ENCODE measurements at regions not wholly inside any gene's neighbourhood (a gene's known extent, or its start where the extent isn't known, plus 50 kb on each side); places are given as distances from the start of the nearest gene placed in this dataset.
"Not testable (repeated sequence)": the region's sequence is repeated elsewhere in the genome, so short reads cannot be mapped to it uniquely, and the experiment has no call there.

DNA sequence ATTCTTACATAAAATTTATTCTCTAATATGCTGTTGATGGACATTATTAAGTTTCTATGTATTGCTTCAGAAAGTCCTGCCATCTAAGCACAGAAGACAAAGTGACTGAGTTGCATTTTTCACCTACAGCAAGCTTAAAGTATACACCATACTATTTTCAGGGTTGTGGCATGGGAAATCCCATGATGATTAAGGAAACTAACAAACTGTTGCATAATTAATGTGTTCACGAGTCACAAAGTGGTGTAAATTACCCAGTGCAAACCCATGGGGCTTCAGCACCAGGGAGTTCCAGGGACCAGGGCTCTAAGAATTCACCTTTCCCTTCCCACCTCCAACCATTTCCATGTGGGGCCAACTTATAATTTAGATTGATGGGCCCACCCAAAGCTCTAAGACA, 81.9 kb upstream of the NR5A2 start:
- intact Hi-C loops (cut with DNase I; ENCODE audit: low total_unique reads), result no loop called here
- Histone ChIP-seq H3K9me3 (no peaks in the 10 kb centered on the region), H3K4me3 (no peak overlapping the region), H3K27me3 (no peaks in the 10 kb centered on the region), H3K4me1 (no peaks in the 10 kb centered on the region), H3K36me3 (no peaks in the 10 kb centered on the region), H3K27ac (no peak overlapping the region)
- DNase-seq, result no peak
- TF ChIP-seq, protein P1, sequence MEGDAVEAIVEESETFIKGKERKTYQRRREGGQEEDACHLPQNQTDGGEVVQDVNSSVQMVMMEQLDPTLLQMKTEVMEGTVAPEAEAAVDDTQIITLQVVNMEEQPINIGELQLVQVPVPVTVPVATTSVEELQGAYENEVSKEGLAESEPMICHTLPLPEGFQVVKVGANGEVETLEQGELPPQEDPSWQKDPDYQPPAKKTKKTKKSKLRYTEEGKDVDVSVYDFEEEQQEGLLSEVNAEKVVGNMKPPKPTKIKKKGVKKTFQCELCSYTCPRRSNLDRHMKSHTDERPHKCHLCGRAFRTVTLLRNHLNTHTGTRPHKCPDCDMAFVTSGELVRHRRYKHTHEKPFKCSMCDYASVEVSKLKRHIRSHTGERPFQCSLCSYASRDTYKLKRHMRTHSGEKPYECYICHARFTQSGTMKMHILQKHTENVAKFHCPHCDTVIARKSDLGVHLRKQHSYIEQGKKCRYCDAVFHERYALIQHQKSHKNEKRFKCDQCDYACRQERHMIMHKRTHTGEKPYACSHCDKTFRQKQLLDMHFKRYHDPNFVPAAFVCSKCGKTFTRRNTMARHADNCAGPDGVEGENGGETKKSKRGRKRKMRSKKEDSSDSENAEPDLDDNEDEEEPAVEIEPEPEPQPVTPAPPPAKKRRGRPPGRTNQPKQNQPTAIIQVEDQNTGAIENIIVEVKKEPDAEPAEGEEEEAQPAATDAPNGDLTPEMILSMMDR (IDR thresholded peaks at IDR 0.05), result no peak

DNA sequence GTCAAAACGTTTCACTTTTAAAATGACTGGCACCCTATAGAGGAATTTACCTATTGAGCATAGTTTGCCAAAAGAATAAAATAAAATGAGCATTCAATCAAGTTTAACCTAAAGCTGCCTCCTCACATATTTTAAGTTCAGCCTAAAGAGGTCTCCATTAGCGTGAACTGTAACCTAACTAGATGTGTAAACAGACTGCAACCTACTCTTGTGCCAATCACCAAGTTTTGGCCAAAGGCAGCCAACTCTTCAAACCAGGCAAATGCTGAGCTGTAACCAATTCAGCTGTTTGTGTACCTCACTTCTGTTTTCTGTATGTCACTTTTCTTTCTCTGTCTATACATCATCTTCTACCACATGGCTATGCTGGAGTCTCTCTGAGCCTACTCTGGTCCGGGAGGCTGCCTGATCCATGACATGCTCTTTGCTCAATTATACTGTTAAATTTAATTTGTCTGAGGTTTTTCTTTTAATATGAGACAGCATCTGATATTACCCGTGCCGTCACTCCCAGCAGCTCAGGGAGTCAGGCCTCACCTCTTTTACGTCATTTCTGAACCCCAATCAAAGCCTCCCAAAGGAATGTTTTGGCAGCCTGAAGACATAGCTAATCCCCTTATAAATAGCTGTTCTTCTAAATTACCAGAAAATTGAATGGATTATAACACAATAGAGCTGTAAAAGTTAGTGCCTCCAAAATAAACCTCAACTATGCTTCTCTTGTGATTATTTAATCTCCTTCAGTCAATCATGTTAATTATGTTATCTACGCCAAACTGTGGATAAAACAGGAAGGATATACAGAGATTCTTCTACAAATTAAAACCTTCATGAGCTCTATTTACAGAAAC, 81.0 kb upstream of the NR5A2 start:
- intact Hi-C loops (cut with DNase I; ENCODE audit: low total_unique reads), result no loop called here
- no peaks in the 10 kb centered on the region for H3K27me3 ChIP-seq
- DNase-seq, result no peak
- no peaks in the 10 kb centered on the region for H3K9me3 ChIP-seq
- H3K4me3 ChIP-seq, result no peak overlapping the region
- H3K4me1 ChIP-seq, result no peaks in the 10 kb centered on the region
- no peak overlapping the region for H3K27ac ChIP-seq
- TF ChIP-seq, protein P1 (IDR thresholded peaks at IDR 0.05), result no peak
- no peaks in the 10 kb centered on the region for H3K36me3 ChIP-seq

DNA sequence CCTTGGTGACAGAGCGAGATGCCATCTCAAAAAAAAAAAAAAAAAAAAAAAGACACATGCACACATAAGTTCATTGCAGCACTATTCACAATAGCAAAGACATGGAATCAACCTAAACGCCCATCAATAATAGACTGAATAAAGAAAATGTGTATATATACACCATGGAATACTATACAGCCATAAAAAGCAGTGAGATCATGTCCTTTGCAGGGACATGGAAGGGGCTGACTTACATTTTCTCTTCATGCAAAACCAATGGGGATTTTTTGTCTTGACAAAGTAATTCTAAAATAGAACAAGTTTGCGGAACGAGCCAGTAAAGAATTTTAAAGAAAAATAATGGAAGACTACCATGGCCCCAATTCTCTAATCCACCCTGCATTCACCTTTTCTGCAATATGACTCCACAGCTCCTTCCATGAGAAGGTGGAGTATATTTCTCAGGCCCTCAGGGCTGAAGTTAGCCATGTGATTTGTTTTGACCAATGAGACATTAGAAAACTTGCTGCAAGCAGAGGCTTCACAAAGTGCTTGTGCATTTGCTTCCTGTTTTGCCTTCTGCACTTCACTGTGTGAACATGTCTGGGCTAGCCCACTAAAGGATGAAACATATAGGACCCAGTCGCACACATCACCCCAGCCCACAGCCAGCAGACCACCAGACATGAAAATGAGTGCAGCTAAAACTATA, 78.8 kb upstream of the NR5A2 start:
- Histone ChIP-seq H3K27me3 (no peaks in the 10 kb centered on the region), H3K9me3 (no peaks in the 10 kb centered on the region), H3K36me3 (no peaks in the 10 kb centered on the region), H3K27ac (no peak overlapping the region), H3K4me3 (no peak overlapping the region), H3K4me1 (no peaks in the 10 kb centered on the region)
- intact Hi-C loops (cut with DNase I; ENCODE audit: low total_unique reads), result no loop called here
- TF ChIP-seq, protein P1 (IDR thresholded peaks at IDR 0.05), result no peak
- no peak for DNase-seq

DNA sequence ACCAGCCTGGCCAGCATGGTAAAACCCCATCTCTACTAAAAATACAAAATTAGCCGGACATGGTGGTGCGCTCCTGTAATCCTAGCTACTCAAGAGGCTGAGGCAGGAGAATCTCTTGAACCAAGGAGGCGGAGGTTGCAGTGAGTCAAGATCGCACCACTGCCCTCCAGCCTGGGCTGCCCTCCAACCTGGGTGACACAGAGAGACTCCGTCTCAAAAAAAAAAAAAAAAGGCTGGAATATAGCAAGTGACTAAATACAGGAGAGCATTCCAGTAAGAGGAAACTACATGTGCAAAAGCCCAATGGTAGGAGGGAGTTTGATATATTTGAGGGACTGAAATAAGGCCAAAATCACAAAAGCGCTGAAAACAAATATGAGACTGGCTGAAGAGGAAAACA, 76.5 kb upstream of the NR5A2 start:
- H3K4me3 ChIP-seq; H3K27ac ChIP-seq; H3K9me3 ChIP-seq; intact Hi-C loops (cut with DNase I; ENCODE audit: low total_unique reads); H3K27me3 ChIP-seq; H3K36me3 ChIP-seq; DNase-seq; H3K4me1 ChIP-seq: not testable (repeated sequence)

DNA sequence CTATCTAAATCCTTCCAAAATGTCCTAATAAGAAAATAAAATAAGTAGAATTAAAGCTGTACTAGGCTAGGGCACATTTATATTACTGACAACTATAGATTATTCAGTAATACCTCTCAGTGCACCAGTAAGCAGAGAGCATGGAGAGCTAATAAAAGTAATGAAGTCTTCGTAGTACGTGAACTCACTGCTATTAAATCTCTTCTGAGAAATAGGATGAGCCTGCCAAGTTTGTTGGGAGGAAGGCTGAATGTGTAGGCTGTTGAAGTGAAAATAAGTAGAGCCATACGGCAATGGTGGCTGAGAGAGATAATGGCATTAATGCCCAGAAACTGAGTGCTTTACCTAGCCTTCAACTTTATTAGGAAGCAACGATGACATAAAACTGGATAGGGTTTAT, 73.9 kb upstream of the NR5A2 start:
- TF ChIP-seq, protein P1 (IDR thresholded peaks at IDR 0.05), result no peak
- intact Hi-C loops (cut with DNase I; ENCODE audit: low total_unique reads), result no loop called here
- no peaks in the 10 kb centered on the region for H3K36me3 ChIP-seq

DNA sequence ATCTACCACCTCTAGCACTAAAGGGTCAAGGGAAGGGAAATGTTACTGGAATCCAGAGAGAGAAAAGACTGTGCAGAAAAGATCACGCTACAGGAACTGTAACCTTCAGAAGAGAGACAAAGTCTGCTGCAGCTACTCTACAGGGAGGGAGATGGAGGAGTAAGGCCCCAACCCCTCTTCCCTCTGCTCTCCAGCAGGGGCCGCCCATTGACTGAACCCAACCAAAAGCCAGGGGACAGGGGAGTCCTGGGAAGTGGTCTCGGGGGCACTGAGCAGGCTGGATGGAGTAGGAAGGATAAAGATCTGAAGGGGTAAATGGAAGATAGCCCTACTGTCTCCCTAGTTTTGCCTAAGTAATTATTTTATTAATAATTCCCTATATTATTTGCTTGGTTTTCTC, 72.8 kb upstream of the NR5A2 start:
- intact Hi-C loops (cut with DNase I; ENCODE audit: low total_unique reads), result no loop called here
- no peak for DNase-seq
- no peaks in the 10 kb centered on the region for H3K36me3 ChIP-seq

More for the DNA sequence above, 73.9 kb upstream of the NR5A2 start:
- Histone ChIP-seq H3K27me3 (no peaks in the 10 kb centered on the region), H3K4me3 (no peak overlapping the region), H3K4me1 (no peaks in the 10 kb centered on the region), H3K27ac (no peak overlapping the region), H3K9me3 (no peaks in the 10 kb centered on the region)
- no peak for DNase-seq

More for the DNA sequence above, 72.8 kb upstream of the NR5A2 start:
- TF ChIP-seq, protein P1 (IDR thresholded peaks at IDR 0.05), result no peak
- Histone ChIP-seq H3K4me3 (no peak overlapping the region), H3K27ac (no peak overlapping the region), H3K27me3 (no peaks in the 10 kb centered on the region), H3K9me3 (no peaks in the 10 kb centered on the region), H3K4me1 (no peaks in the 10 kb centered on the region)

Data from tibial artery (tissue), 4 donors.